ENCODE measurements at regions not wholly inside any gene's neighbourhood (a gene's known extent, or its start where the extent isn't known, plus 50 kb on each side); places are given as distances from the start of the nearest gene placed in this dataset.

DNA sequence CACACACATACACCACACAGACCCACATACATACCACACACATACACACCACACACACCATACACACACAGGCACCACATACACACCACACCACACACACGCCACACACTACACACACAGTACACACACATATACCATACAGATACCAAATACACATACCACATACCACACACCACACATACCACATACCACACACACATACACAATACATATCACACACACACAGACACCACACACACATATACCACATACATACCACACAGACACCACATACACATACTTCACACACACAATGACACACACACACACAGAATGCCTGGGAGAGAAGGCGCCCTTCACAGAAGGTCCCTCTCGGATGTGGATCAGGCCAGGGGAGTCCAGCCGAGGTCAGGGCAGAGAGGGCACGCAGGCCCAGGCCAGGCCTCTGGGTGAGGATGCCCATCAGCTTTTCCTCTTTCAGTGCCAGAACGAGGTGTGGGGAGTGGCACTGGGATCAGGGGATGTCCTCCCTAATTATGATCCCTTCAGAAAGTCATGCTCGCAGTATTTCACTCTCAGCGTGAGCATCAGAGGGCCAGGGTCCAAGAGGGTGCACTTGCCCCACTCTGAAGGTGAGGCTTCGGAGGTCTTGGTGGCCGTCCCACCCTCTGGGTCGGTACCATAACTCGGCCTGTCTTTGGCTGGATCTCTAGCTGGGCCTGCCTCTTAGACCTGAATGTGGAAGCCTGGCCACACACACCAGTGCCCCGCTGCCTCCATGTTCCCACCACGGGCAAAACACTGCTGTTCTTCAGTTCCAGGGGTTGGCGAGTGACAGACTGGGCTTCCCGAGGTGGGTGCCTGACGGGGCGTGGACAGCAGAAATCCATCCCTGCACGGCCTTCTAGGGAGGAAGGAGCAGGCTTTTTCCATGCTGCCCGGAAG lies 70.6 kb upstream of the ODC1 start:
- no peak for TF ChIP-seq EZH2phosphoT487 (IDR thresholded peaks at IDR 0.05; ENCODE audit: borderline replicate concordance, low read length)
- TF ChIP-seq, protein P1, sequence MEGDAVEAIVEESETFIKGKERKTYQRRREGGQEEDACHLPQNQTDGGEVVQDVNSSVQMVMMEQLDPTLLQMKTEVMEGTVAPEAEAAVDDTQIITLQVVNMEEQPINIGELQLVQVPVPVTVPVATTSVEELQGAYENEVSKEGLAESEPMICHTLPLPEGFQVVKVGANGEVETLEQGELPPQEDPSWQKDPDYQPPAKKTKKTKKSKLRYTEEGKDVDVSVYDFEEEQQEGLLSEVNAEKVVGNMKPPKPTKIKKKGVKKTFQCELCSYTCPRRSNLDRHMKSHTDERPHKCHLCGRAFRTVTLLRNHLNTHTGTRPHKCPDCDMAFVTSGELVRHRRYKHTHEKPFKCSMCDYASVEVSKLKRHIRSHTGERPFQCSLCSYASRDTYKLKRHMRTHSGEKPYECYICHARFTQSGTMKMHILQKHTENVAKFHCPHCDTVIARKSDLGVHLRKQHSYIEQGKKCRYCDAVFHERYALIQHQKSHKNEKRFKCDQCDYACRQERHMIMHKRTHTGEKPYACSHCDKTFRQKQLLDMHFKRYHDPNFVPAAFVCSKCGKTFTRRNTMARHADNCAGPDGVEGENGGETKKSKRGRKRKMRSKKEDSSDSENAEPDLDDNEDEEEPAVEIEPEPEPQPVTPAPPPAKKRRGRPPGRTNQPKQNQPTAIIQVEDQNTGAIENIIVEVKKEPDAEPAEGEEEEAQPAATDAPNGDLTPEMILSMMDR (IDR thresholded peaks at IDR 0.05; ENCODE audit: low read depth, low read length, poor library complexity, severe bottlenecking): no peak

Data from DOHH2 (cell line).